Esophagus squamous epithelium (tissue), 4 donors: ENCODE measurements at regions not wholly inside any gene's neighbourhood (a gene's known extent, or its start where the extent isn't known, plus 50 kb on each side); places are given as distances from the start of the nearest gene placed in this dataset.

Source experiments
- CTCF ChIP-seq, 6 experiments: fragments of 450-650 bp in 4 of 6; fragments of 200-600 bp in 2 of 6; sonication (generic) in 2 of 6; IDR thresholded peaks; one replicate each; pipeline ENCODE4 v1.5.1; 2016 to 2019; ENCODE audit warnings: antibody characterized with exemption in 6 of 6, mild to moderate bottlenecking in 4 of 6, moderate library complexity in 4 of 6
- POLR2A ChIP-seq, 4 donors: fragments of 450-650 bp; IDR thresholded peaks; one replicate each; pipeline ENCODE4 v1.6.1; 2017; ENCODE audit warnings: antibody characterized with exemption in 4 of 4, mild to moderate bottlenecking in 4 of 4, moderate library complexity in 3 of 4

DNA sequence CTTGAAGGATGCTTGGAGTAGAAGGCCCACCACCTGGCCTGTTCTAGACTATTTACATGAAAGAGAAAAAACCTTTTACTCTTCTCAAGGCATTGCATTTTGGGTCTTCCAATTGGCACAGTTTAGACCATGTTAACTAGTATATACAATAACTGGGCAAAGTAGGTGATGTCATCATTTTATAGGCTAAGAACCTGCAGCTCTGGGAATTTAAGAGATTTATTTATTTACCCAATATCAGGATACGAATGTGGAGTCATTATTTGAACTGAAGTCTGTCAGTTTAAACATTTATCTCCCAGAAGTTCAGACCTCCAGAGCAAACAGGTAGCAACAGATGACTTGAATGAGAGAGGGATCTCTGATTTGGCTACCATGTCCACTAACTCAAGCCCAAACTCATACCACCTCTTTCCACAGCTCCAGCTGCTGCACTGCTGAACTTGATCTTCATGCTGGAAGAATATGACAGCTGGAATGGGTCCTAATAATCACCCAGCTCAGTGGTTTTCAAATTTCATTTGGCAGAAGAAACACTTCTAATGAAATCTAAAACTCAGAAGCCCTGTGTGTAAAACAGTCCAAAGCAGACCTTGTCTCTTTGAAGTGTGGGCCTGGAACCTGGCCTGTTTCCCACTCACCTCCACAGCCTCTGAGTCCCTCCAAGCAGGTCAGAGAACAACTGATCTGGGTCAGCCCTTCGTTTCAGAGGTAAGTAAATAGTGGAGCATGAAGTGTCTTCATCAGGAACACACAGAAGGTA, 179.2 kb downstream of the EMP1 start:
- TF ChIP-seq CTCF (IDR thresholded peaks at IDR 0.05) = no peak
- no peak for TF ChIP-seq POLR2A (IDR thresholded peaks at IDR 0.05)
